Uterus (tissue), 3 donors: ENCODE measurements at regions not wholly inside any gene's neighbourhood (a gene's known extent, or its start where the extent isn't known, plus 50 kb on each side); places are given as distances from the start of the nearest gene placed in this dataset.

Experiments
- DNase-seq, 2 donors: peaks; one replicate each; pipeline ENCODE4 v3.0.0-alpha.2; 2019 to 2020
- H3K27ac ChIP-seq, 2 donors: fragments of 200-600 bp; sonication (generic); 1 replicate in 1 of 2; 2 replicates in 1 of 2; pipeline ENCODE4 v1.5.1; 2016 to 2018
- H3K27me3 ChIP-seq, 2 donors: fragments of 200-600 bp; sonication (generic); one replicate each; pipeline ENCODE4 v1.5.1; 2018 to 2019; ENCODE audit warnings: control low read depth in 1 of 2
- H3K36me3 ChIP-seq, 2 donors: fragments of 200-600 bp; sonication (generic); one replicate each; pipeline ENCODE4 v1.5.1; 2019; ENCODE audit warnings: control low read depth in 1 of 2
- H3K4me1 ChIP-seq, 2 donors: fragments of 200-600 bp; sonication (generic); one replicate each; pipeline ENCODE4 v1.5.1; 2018 to 2019; ENCODE audit warnings: control low read depth in 1 of 2
- H3K4me3 ChIP-seq, 2 donors: fragments of 200-600 bp; sonication (generic); 1 replicate in 1 of 2; 2 replicates in 1 of 2; pipeline ENCODE4 v1.5.1; 2018 to 2019; ENCODE audit warnings: mild to moderate bottlenecking in 1 of 2
- H3K9me3 ChIP-seq, 2 donors: fragments of 200-600 bp; sonication (generic); one replicate each; pipeline ENCODE4 v1.5.1; 2019; ENCODE audit warnings: control low read depth in 1 of 2
- POLR2A ChIP-seq, 2 donors: fragments of 450-650 bp; IDR thresholded peaks; one replicate each; pipeline ENCODE4 v1.6.1; 2016; ENCODE audit warnings: antibody characterized with exemption in 2 of 2, mild to moderate bottlenecking in 1 of 2, moderate library complexity in 1 of 2
- intact Hi-C: fragments of 100-400 bp; cut with DNase I; formaldehyde crosslinking; loops from one replicate; pipeline ENCODE4 v1.15.1; 2023; ENCODE audit warnings: low total_unique reads
- TF ChIP-seq, protein P1 (sequence below), 4 experiments: fragments of 200-600 bp in 2 of 4; fragments of 450-650 bp in 2 of 4; sonication (generic) in 2 of 4; IDR thresholded peaks; one replicate each; pipeline ENCODE4 v1.5.1; 2016 to 2019; ENCODE audit warnings: antibody characterized with exemption in 4 of 4, mild to moderate bottlenecking in 2 of 4, moderate library complexity in 1 of 4
- donor health status: DM: yes; HTN: yes; CAD: no.

DNA sequence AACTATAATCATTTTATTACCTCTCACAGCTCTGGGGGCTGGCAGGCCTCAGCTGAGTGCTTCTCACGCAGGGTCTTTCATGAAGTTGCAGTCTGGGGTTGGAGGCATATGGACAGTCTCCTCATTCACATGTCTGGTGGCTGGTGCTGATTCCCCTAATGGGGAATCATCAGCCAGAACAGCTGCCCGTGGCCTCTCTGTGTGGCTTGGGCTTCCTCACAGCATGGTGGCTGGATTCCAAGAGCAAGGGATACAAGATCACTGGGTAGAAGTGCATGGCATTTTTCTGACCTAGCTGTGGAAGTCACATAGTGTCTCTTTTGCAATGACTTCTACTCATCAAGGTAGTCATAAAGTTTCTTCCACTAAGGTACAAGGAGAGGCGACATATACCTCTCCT is 59.0 kb upstream of the LAPTM4A start:
- H3K27me3 ChIP-seq = no peaks in the 10 kb centered on the region

DNA sequence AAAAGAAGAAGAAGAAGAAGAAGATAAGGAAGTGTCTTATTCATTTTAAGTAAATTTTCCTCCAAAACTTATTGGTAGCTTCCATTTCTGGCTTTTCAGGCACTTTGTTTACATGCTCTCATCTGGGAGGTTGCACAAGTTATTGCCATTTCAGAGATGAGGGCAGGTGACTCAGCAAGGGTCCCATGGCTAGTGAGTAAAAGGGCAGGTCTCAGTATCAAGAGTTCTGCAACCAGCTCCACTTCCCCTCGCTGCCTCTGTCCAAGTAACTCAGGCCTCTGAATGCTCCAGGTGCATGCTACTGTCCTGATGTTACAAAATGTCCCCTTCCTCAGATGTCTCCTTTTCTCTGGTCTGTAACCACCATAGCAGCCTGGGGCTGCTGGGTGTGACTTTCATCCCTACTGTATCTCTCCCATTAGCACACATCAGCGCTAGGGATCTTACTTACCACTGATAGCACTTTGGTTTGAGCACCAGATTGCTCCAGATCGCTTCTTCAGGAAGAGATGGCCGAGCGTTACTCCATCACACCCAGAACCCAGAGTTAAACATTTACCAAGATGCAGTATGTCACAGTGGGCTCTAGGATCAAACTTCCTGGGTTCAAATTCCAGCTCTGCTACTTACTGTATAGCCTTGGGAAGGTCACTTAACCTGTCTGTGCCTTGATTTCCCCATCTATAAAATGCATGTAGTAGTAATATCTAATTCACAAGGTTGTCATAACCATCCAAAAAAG is 57.4 kb upstream of the LAPTM4A start:
- no peak for DNase-seq
- intact Hi-C loops = no loop called here
- H3K4me1 ChIP-seq = no peaks in the 10 kb centered on the region
- H3K9me3 ChIP-seq = no peaks in the 10 kb centered on the region
- TF ChIP-seq, protein P1, sequence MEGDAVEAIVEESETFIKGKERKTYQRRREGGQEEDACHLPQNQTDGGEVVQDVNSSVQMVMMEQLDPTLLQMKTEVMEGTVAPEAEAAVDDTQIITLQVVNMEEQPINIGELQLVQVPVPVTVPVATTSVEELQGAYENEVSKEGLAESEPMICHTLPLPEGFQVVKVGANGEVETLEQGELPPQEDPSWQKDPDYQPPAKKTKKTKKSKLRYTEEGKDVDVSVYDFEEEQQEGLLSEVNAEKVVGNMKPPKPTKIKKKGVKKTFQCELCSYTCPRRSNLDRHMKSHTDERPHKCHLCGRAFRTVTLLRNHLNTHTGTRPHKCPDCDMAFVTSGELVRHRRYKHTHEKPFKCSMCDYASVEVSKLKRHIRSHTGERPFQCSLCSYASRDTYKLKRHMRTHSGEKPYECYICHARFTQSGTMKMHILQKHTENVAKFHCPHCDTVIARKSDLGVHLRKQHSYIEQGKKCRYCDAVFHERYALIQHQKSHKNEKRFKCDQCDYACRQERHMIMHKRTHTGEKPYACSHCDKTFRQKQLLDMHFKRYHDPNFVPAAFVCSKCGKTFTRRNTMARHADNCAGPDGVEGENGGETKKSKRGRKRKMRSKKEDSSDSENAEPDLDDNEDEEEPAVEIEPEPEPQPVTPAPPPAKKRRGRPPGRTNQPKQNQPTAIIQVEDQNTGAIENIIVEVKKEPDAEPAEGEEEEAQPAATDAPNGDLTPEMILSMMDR (IDR thresholded peaks at IDR 0.05) = no peak
- no peak for TF ChIP-seq POLR2A (IDR thresholded peaks at IDR 0.05)
- H3K4me3 ChIP-seq = no peak overlapping the region
- H3K27ac ChIP-seq = no peak overlapping the region
- H3K36me3 ChIP-seq = no peaks in the 10 kb centered on the region
- H3K27me3 ChIP-seq = no peaks in the 10 kb centered on the region

More for the DNA sequence above, 59.0 kb upstream of the LAPTM4A start:
- TF ChIP-seq POLR2A (IDR thresholded peaks at IDR 0.05) = no peak
- TF ChIP-seq, protein P1 (IDR thresholded peaks at IDR 0.05) = no peak
- H3K27ac ChIP-seq = no peak overlapping the region
- H3K4me1 ChIP-seq = no peaks in the 10 kb centered on the region
- no peak overlapping the region for H3K4me3 ChIP-seq
- no peak for DNase-seq
- H3K9me3 ChIP-seq = no peaks in the 10 kb centered on the region
- intact Hi-C loops = no loop called here
- no peaks in the 10 kb centered on the region for H3K36me3 ChIP-seq

DNA sequence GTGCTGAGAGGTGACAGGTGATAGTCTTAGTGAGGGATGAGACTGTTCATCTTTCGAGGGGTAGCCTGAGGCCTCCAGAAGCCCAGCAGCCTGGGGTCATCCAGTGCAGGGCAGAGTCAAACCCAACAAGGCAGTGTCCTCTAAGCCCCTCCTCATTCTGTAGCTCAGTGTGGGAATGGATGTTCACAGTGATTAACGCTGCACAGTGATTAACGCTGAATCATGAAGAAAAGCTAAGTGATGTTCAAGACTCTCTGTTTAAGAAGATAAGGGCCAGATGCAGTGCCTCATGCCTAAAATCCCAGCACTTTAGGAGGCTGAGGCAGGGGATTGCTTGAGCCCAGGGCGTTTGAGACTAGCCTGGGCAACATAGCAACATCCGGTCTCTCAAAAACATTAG is 56.3 kb upstream of the LAPTM4A start:
- Histone ChIP-seq H3K9me3 (no peaks in the 10 kb centered on the region), H3K27ac (no peak overlapping the region), H3K36me3 (no peaks in the 10 kb centered on the region), H3K27me3 (no peaks in the 10 kb centered on the region), H3K4me3 (no peak overlapping the region), H3K4me1 (no peaks in the 10 kb centered on the region)
- intact Hi-C loops = no loop called here
- no peak for TF ChIP-seq POLR2A (IDR thresholded peaks at IDR 0.05)
- TF ChIP-seq, protein P1 (IDR thresholded peaks at IDR 0.05) = no peak
- no peak for DNase-seq

DNA sequence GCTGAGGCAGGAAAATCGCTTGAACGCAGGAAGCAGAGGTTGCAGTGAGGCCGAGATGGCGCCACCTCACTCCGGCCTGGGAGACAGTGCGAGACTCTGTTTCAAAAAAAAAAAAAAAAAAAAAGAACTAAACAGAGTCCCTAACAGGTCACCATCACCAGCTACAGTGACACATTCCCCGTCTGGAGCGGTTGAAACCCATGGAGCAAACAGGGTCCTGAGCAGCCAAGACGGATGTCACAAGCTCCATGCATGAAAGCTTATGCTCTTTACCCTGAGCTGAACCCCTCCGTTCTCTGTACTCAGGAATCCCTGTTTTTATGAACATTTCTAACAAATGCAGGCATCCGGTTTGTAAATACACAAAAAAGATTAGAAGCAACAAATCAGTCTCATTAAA is 55.9 kb upstream of the LAPTM4A start:
- Histone ChIP-seq H3K27ac (no peak overlapping the region), H3K36me3 (no peaks in the 10 kb centered on the region), H3K9me3 (no peaks in the 10 kb centered on the region), H3K4me3 (no peak overlapping the region), H3K4me1 (no peaks in the 10 kb centered on the region), H3K27me3 (no peaks in the 10 kb centered on the region)
- TF ChIP-seq POLR2A (IDR thresholded peaks at IDR 0.05) = no peak
- TF ChIP-seq, protein P1 (IDR thresholded peaks at IDR 0.05) = no peak
- no peak for DNase-seq
- intact Hi-C loops = no loop called here

DNA sequence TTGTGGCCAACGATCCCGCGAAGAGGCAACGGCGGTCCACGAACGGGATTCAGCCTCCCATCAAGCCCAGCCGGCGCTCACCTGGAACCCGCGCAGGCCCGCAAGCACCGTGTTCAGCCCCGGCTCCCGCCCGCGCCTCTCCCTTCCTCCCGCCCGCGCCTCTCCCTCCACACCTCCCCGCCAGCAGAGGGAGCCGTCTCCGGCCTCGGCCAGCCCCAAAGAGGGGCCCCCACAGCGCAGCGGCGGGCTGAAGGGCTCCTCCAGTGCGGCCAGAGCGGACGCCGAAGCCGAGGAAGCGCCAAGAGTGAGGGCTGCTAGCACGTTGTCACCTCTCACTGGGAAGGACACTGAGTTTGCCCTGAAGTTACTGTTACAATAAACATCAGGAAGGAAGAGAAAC is 55.3 kb upstream of the LAPTM4A start:
- no peaks in the 10 kb centered on the region for H3K9me3 ChIP-seq
- H3K27me3 ChIP-seq = no peaks in the 10 kb centered on the region
- H3K36me3 ChIP-seq = no peaks in the 10 kb centered on the region
- H3K4me3 ChIP-seq = no peak overlapping the region
- H3K27ac ChIP-seq = no peak overlapping the region
- intact Hi-C loops = no loop called here
- no peak for DNase-seq
- no peak for TF ChIP-seq POLR2A (IDR thresholded peaks at IDR 0.05)
- TF ChIP-seq, protein P1 (IDR thresholded peaks at IDR 0.05) = peak in 1 of 4 experiments; percentile 7
- H3K4me1 ChIP-seq = no peaks in the 10 kb centered on the region
